ENCODE measurements at regions not wholly inside any gene's neighbourhood (a gene's known extent, or its start where the extent isn't known, plus 50 kb on each side); places are given as distances from the start of the nearest gene placed in this dataset.

GRCh38 chr9:2378266-2378665, 243.3 kb upstream of the VLDLR start:
- no peak for TF ChIP-seq JUNB (IDR thresholded peaks at IDR 0.05; ENCODE audit: unreplicated experiment)
- no peak for TF ChIP-seq POLR2AphosphoS5 (IDR thresholded peaks at IDR 0.05; ENCODE audit: low read depth)
- no peak for TF ChIP-seq ETS1 (IDR thresholded peaks at IDR 0.05)
- no peak for TF ChIP-seq ZNF331 (CRISPR knock-in tag; IDR thresholded peaks at IDR 0.05; ENCODE audit: low read depth)
- TF ChIP-seq CREB1 (CRISPR knock-in tag; IDR thresholded peaks at IDR 0.05; ENCODE audit: low read depth) = no peak
- no peak for TF ChIP-seq NANOG (IDR thresholded peaks at IDR 0.05; ENCODE audit: borderline replicate concordance)
- no peak for TF ChIP-seq EZH2 (IDR thresholded peaks at IDR 0.05; ENCODE audit: low read depth, unreplicated experiment)
- no peak for TF ChIP-seq EZH2phosphoT487 (IDR thresholded peaks at IDR 0.05; ENCODE audit: unreplicated experiment)
- Histone ChIP-seq H4K20me1 (replicated peaks; ENCODE audit: insufficient read depth) (no peaks in the 10 kb centered on the region), H3K36me3 (ENCODE audit: insufficient read depth) (no peaks in the 10 kb centered on the region), H3K79me2 (replicated peaks; ENCODE audit: insufficient read depth) (no peaks in the 10 kb centered on the region), H3K4me2 (no peak overlapping the region), H3K4me1 (ENCODE audit: insufficient read depth) (no peaks in the 10 kb centered on the region), H3K27ac (ENCODE audit: low read depth) (no peak overlapping the region), H3K27me3 (ENCODE audit: insufficient read depth) (no peaks in the 10 kb centered on the region), H3F3A (replicated peaks; ENCODE audit: low read depth) (no peaks in the 10 kb centered on the region), H3K9me2 (ENCODE audit: insufficient read depth) (peaks cover 6% of the 10 kb centered on the region; the same call in 1 of the 2 replicates), H3K4me3 (no peak overlapping the region), H2AFZ (no peak overlapping the region)
- Mint-ChIP-seq H3K4me3 (no peak overlapping the region), H3K9me3 (peaks cover 25% of the 10 kb centered on the region), H3K4me1 (no peaks in the 10 kb centered on the region), H3K27ac (no peak overlapping the region), H3K36me3 (ENCODE audit: low read depth) (peaks cover 17% of the 10 kb centered on the region; the same call in 2 of the 3 replicates), H3K27me3 (ENCODE audit: insufficient read depth, low read depth, poor library complexity) (peaks cover 3% of the 10 kb centered on the region)
- ATAC-seq = no peak
- DNase-seq (ENCODE audit: low spot score) = no peak

GRCh38 chr9:2378816-2379215, 242.8 kb upstream of the VLDLR start:
- no peaks in the 10 kb centered on the region for H4K20me1 ChIP-seq (replicated peaks; ENCODE audit: insufficient read depth)
- H3K27ac ChIP-seq (ENCODE audit: low read depth) = no peak overlapping the region
- ATAC-seq = no peak
- Mint-ChIP-seq H3K36me3 (ENCODE audit: low read depth) (peaks cover 13% of the 10 kb centered on the region; the same call in 2 of the 3 replicates), H3K4me3 (no peak overlapping the region), H3K9me3 (peaks cover 21% of the 10 kb centered on the region), H3K4me1 (no peaks in the 10 kb centered on the region), H3K27me3 (ENCODE audit: insufficient read depth, low read depth, poor library complexity) (peaks cover 3% of the 10 kb centered on the region), H3K27ac (no peak overlapping the region)
- H3K4me3 ChIP-seq = no peak overlapping the region
- no peaks in the 10 kb centered on the region for H3K36me3 ChIP-seq (ENCODE audit: insufficient read depth)
- no peaks in the 10 kb centered on the region for H3K79me2 ChIP-seq (replicated peaks; ENCODE audit: insufficient read depth)
- no peaks in the 10 kb centered on the region for H3F3A ChIP-seq (replicated peaks; ENCODE audit: low read depth)
- H3K4me2 ChIP-seq = no peak overlapping the region
- H2AFZ ChIP-seq = peak overlapping the region; percentile 39; the same call in 1 of the 2 replicates
- peaks cover 6% of the 10 kb centered on the region; the same call in 1 of the 2 replicates for H3K9me2 ChIP-seq (ENCODE audit: insufficient read depth)
- TF ChIP-seq EZH2phosphoT487 (IDR thresholded peaks at IDR 0.05; ENCODE audit: unreplicated experiment) = no peak
- no peak for TF ChIP-seq CREB1 (CRISPR knock-in tag; IDR thresholded peaks at IDR 0.05; ENCODE audit: low read depth)
- TF ChIP-seq POLR2AphosphoS5 (IDR thresholded peaks at IDR 0.05; ENCODE audit: low read depth) = no peak
- no peak for TF ChIP-seq NANOG (IDR thresholded peaks at IDR 0.05; ENCODE audit: borderline replicate concordance)
- TF ChIP-seq ZNF462 (CRISPR knock-in tag; IDR thresholded peaks at IDR 0.05) = no peak
- TF ChIP-seq JUNB (IDR thresholded peaks at IDR 0.05; ENCODE audit: unreplicated experiment) = no peak
- no peaks in the 10 kb centered on the region for H3K27me3 ChIP-seq (ENCODE audit: insufficient read depth)
- no peaks in the 10 kb centered on the region for H3K4me1 ChIP-seq (ENCODE audit: insufficient read depth)
- DNase-seq (ENCODE audit: low spot score) = no peak
